ENCODE measurements at regions not wholly inside any gene's neighbourhood (a gene's known extent, or its start where the extent isn't known, plus 50 kb on each side); places are given as distances from the start of the nearest gene placed in this dataset.

- no peaks in the 10 kb centered on the region for H3K79me2 ChIP-seq
- H3K4me3 ChIP-seq (ENCODE audit: low read depth, low read length), result no peak overlapping the region
- H3K4me1 ChIP-seq, result no peaks in the 10 kb centered on the region
Measured at GRCh38 chr6:68054756-68055155, 580.3 kb upstream of the ADGRB3 start.

GRCh38 chr6:68053805-68054373, 581.2 kb upstream of the ADGRB3 start:
- Histone ChIP-seq H3K9me3 (ENCODE audit: control insufficient read depth, low read length) (no peaks in the 10 kb centered on the region), H3K27ac (no peak overlapping the region), H3K4me2 (ENCODE audit: low read length) (no peak overlapping the region), H3K36me3 (ENCODE audit: control insufficient read depth, insufficient read depth, low read length) (no peaks in the 10 kb centered on the region), H3K27me3 (ENCODE audit: control insufficient read depth, insufficient read depth, low read length) (no peaks in the 10 kb centered on the region), H3K4me3 (ENCODE audit: low read depth, low read length) (no peak overlapping the region), H3K4me1 (no peaks in the 10 kb centered on the region), H3K9ac (no peak overlapping the region), H3K79me2 (no peaks in the 10 kb centered on the region), H2AFZ (no peak overlapping the region)
- TF ChIP-seq, protein P1, sequence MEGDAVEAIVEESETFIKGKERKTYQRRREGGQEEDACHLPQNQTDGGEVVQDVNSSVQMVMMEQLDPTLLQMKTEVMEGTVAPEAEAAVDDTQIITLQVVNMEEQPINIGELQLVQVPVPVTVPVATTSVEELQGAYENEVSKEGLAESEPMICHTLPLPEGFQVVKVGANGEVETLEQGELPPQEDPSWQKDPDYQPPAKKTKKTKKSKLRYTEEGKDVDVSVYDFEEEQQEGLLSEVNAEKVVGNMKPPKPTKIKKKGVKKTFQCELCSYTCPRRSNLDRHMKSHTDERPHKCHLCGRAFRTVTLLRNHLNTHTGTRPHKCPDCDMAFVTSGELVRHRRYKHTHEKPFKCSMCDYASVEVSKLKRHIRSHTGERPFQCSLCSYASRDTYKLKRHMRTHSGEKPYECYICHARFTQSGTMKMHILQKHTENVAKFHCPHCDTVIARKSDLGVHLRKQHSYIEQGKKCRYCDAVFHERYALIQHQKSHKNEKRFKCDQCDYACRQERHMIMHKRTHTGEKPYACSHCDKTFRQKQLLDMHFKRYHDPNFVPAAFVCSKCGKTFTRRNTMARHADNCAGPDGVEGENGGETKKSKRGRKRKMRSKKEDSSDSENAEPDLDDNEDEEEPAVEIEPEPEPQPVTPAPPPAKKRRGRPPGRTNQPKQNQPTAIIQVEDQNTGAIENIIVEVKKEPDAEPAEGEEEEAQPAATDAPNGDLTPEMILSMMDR (IDR thresholded peaks at IDR 0.05), result no peak

More at GRCh38 chr6:68054756-68055155, 580.3 kb upstream of the ADGRB3 start:
- Histone ChIP-seq H3K4me2 (ENCODE audit: low read length) (no peak overlapping the region), H3K9ac (no peak overlapping the region), H3K36me3 (ENCODE audit: control insufficient read depth, insufficient read depth, low read length) (no peaks in the 10 kb centered on the region), H3K9me3 (ENCODE audit: control insufficient read depth, low read length) (no peaks in the 10 kb centered on the region), H3K27me3 (ENCODE audit: control insufficient read depth, insufficient read depth, low read length) (no peaks in the 10 kb centered on the region), H3K27ac (no peak overlapping the region), H2AFZ (no peak overlapping the region)
- TF ChIP-seq, protein P1 (IDR thresholded peaks at IDR 0.05), result no peak

DNA sequence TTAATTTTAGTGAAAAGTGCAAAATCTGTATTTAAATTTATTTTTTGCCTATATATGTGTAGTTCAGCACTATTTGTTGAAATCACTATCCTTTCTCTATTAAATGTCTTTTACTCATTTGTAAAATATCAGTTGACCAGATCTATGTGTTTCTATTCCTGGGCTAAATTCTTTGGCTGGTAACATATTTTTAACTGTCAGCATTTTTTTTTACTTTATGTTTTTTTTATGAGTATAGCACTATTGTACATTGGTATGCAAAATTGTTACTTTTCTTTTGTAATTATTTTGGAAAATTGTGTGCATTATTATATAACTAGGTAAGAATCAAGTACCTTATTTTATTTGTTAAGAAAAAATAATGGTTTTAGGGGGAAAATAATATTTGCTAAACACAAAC, 582.8 kb upstream of the ADGRB3 start:
- Histone ChIP-seq H3K4me2 (ENCODE audit: low read length) (no peak overlapping the region), H3K9ac (no peak overlapping the region), H3K4me1 (no peaks in the 10 kb centered on the region), H3K4me3 (ENCODE audit: low read depth, low read length) (no peak overlapping the region), H3K9me3 (ENCODE audit: control insufficient read depth, low read length) (no peaks in the 10 kb centered on the region), H2AFZ (no peak overlapping the region), H3K36me3 (ENCODE audit: control insufficient read depth, insufficient read depth, low read length) (no peaks in the 10 kb centered on the region), H3K27me3 (ENCODE audit: control insufficient read depth, insufficient read depth, low read length) (no peaks in the 10 kb centered on the region), H3K79me2 (no peaks in the 10 kb centered on the region), H3K27ac (no peak overlapping the region)
- TF ChIP-seq, protein P1 (IDR thresholded peaks at IDR 0.05), result no peak

- TF ChIP-seq, protein P1 (IDR thresholded peaks at IDR 0.05), result no peak
- Histone ChIP-seq H3K9me3 (ENCODE audit: control insufficient read depth, low read length) (no peaks in the 10 kb centered on the region), H2AFZ (no peak overlapping the region), H3K4me2 (ENCODE audit: low read length) (no peak overlapping the region), H3K27me3 (ENCODE audit: control insufficient read depth, insufficient read depth, low read length) (no peaks in the 10 kb centered on the region), H3K4me3 (ENCODE audit: low read depth, low read length) (no peak overlapping the region), H3K9ac (no peak overlapping the region), H3K79me2 (no peaks in the 10 kb centered on the region), H3K27ac (no peak overlapping the region), H3K36me3 (ENCODE audit: control insufficient read depth, insufficient read depth, low read length) (no peaks in the 10 kb centered on the region), H3K4me1 (no peaks in the 10 kb centered on the region)
Measured at GRCh38 chr6:68049562-68049961, 585.5 kb upstream of the ADGRB3 start.

DNA sequence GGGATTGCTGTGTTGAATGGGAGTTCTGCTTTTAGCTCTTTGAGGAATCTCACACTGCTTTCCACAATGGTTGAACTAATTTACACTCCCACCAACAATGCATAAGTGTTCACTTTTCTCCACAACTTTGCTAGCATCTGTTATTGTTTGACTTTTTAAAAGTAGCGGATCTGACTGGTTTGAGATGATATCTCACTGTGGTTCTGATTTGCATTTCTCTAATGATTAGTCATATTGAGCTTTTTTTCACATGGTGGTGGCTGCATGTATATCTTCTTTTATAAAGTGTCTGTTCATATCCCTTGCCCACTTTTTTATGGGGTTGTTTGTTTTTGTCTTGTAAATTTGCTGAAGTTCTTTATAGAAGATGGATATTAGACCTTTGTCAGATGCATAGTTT, 588.3 kb upstream of the ADGRB3 start:
- Histone ChIP-seq H3K4me1 (no peaks in the 10 kb centered on the region), H3K36me3 (ENCODE audit: control insufficient read depth, insufficient read depth, low read length) (no peaks in the 10 kb centered on the region), H3K4me2 (ENCODE audit: low read length) (no peak overlapping the region), H3K79me2 (no peaks in the 10 kb centered on the region), H3K27ac (no peak overlapping the region), H3K27me3 (ENCODE audit: control insufficient read depth, insufficient read depth, low read length) (no peaks in the 10 kb centered on the region), H3K9ac (no peak overlapping the region), H3K4me3 (ENCODE audit: low read depth, low read length) (no peak overlapping the region), H3K9me3 (ENCODE audit: control insufficient read depth, low read length) (no peaks in the 10 kb centered on the region), H2AFZ (no peak overlapping the region)
- TF ChIP-seq, protein P1 (IDR thresholded peaks at IDR 0.05), result no peak
